Tibial nerve (tissue), 3 donors: ENCODE measurements at regions not wholly inside any gene's neighbourhood (a gene's known extent, or its start where the extent isn't known, plus 50 kb on each side); places are given as distances from the start of the nearest gene placed in this dataset.

Experiments used
- POLR2A ChIP-seq, 2 donors: fragments of 450-650 bp; IDR thresholded peaks; one replicate each; pipeline ENCODE4 v1.6.1; 2017; ENCODE audit warnings: antibody characterized with exemption in 2 of 2, mild to moderate bottlenecking in 2 of 2, moderate library complexity in 2 of 2
- TF ChIP-seq, protein P1 (sequence below), 5 experiments: fragments of 200-600 bp in 3 of 5; fragments of 450-650 bp in 2 of 5; sonication (generic) in 3 of 5; IDR thresholded peaks; one replicate each; pipeline ENCODE4 v1.5.1; 2016 to 2019; ENCODE audit warnings: antibody characterized with exemption in 5 of 5, mild to moderate bottlenecking in 3 of 5, moderate library complexity in 2 of 5

- TF ChIP-seq, protein P1, sequence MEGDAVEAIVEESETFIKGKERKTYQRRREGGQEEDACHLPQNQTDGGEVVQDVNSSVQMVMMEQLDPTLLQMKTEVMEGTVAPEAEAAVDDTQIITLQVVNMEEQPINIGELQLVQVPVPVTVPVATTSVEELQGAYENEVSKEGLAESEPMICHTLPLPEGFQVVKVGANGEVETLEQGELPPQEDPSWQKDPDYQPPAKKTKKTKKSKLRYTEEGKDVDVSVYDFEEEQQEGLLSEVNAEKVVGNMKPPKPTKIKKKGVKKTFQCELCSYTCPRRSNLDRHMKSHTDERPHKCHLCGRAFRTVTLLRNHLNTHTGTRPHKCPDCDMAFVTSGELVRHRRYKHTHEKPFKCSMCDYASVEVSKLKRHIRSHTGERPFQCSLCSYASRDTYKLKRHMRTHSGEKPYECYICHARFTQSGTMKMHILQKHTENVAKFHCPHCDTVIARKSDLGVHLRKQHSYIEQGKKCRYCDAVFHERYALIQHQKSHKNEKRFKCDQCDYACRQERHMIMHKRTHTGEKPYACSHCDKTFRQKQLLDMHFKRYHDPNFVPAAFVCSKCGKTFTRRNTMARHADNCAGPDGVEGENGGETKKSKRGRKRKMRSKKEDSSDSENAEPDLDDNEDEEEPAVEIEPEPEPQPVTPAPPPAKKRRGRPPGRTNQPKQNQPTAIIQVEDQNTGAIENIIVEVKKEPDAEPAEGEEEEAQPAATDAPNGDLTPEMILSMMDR (IDR thresholded peaks at IDR 0.05), result no peak
- TF ChIP-seq POLR2A (IDR thresholded peaks at IDR 0.05), result no peak
Observed at GRCh38 chr21:24025101-24025500, 1582.2 kb downstream of the MRPL39 start.
